HG02571 (cell line): ENCODE measurements at regions not wholly inside any gene's neighbourhood (a gene's known extent, or its start where the extent isn't known, plus 50 kb on each side); places are given as distances from the start of the nearest gene placed in this dataset.

ENCODE experiments used
- ATAC-seq: cut with Tn5 transposase; IDR thresholded peaks from one replicate; pipeline ENCODE4 v1.9.1; 2021; ENCODE audit warnings: mild to moderate bottlenecking, moderate library complexity; ENCODE audit not compliant: unreplicated experiment

DNA sequence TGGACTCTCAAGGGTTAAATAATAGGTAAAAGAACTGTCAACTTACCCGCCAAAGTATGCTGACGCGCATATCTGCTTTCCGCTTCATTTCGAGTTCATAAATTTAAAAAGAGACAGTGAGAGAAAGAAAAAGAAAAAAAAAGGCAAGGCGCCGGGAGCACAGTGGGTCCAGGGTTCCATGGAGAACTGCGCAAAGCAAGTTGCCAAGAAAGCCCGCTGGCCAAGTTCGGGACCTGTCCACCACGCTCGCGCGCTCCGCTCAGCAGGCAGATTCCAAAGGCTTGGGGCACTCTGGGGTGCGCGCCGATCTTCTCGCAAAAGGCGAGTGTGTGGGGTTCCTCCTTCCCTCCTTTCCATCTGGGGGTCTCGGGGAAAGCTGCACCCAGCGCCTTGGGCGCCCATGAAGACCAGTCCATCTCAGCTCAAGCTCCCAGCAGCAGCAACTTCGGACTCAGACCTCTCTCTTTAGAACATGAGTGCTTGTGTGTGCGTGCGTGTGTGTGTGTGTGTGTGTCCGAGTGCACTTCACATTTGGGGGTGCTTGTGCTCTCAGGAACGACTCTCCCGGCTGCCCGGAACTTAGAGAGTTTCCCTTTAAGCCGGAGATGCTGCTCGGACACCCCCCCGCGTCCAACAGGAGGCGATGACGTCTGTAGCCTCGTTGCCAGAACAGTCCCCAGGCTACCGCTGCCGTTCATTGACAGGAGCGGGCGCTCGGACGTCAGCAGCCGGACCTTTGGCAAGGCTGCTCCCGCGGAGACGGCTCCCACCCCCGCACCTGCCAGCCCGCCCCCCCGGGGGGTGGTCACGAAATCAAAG is 180.0 kb downstream of the TBXT start:
- ATAC-seq = no peak

DNA sequence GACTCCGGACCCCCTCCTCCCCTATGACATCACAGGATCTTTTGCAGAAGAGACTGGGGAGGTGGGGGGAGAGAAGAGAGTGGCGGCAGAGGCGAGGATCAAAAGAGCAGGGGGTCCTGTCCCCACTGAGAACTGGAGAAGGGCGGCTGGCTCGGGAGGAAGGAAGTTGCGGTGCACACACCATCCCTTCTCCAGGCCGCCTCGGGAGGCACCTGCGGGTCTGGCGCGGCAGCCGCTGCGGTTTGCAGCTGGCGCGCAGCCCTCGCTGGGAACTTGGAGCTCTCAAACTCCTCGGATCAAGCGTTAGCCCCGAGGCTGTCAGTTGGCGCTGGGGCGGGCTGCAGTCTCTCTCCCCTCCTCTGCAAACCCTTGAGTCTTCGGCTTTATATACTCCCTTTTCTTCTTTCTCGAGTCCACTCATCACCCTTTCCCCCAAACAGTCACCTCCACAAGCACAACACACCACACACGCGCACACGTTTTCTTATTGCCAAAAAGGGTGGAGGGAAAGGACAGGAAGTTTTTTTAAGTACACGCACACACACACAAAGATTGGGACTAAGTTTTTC is 180.7 kb downstream of the TBXT start:
- no peak for ATAC-seq

- ATAC-seq = no peak
Measured at GRCh38 chr6:165986311-165986913, 181.2 kb downstream of the TBXT start.

DNA sequence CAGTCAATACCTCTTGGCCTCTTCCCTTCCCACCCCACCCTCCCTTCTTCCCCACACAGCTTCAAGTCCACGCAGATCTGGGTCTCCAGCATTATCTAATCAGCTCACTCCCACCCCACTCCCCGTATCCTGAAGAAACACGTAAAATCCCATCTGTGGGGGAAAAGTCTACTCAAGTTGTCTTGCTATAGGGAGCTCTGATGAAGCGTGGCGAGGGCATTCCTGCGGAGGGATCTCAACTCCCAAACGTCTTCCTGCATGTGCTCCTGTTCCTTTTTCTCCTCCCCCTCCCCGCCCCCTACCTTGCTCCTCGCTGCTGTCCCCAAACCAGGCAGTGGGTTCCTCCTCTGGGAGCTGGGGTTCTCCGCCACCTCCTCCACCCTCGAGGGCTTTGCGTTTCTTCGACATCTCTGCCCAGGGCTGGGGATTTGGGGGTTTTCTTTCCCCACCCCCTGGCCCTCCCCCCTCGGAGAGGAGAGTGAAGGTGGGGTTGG is 181.8 kb downstream of the TBXT start:
- ATAC-seq = no peak

DNA sequence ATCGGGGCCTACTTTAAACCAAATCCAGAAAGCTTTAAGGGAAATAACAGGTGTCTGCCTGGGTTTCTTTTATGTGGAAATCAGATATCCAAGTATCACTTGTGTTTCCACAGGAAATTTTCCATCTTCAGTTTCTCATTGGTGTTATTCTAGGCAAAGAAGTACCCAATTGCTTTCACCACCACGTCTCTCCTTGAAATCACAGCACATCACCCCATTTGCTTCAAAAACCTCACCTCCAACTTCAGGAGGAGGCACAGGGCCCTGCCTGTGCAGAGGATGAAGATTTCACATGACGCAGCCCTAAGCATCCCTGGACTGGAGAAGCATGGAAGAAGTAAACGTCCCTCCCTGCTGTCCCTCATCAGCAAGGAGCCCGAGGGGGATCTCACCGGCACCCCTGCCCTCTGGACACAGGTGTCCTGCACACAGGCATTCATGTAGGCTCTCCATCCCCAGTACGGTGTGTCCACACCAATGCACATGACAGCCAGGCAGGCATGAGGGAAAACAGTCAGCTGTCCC is 182.3 kb downstream of the TBXT start:
- ATAC-seq = no peak

DNA sequence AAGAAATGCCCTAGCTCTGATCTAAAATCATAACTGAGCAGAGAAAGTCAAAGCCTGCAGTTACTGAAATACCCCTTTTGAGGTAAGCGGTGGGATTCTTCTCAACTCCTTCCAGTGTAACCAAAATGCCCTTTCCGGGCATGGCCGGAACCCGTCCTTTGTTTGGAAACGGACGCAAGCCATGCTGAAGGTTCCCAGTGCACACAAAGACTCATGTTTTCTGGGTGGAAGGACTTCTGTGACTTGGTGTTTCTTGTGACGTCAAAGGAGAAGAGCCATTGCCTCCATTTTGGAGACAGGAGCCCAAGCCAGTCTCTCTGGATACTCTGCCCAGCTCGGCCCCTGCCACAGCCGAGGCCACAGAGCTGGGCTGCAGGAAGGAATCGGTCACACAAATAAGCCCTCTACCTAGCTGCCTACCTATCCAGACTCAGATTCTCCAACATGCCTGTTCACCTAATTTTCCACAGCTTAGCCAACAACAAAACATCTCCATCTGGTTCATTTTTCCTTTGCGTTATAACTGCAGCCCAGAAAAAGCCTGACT is 182.8 kb downstream of the TBXT start:
- no peak for ATAC-seq

GRCh38 chr6:165983112-165984072 is 184.3 kb downstream of the TBXT start:
- ATAC-seq = no peak

DNA sequence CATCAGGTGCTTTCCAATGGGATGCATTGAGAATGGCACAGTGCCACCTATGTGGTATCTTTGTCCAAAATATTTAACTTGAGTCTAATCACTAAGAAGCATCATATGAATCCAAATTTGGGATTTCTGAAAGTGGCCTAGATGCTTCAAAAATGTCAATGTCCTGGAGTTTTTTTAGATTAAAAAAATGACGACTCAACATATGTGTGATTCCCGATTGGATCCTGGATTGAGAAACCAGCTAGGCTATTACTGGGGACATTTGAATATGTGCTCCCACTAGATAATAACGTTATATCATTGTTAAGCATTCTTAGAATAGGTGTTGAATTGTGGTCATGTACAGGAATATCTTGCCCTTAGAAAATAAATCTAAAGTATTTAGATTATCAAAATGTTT is 189.2 kb downstream of the TBXT start:
- ATAC-seq = no peak

GRCh38 chr6:165976684-165977083 is 191.0 kb downstream of the TBXT start:
- no peak for ATAC-seq

- no peak for ATAC-seq
Measured at GRCh38 chr6:165974817-165975216, 192.8 kb downstream of the TBXT start.

DNA sequence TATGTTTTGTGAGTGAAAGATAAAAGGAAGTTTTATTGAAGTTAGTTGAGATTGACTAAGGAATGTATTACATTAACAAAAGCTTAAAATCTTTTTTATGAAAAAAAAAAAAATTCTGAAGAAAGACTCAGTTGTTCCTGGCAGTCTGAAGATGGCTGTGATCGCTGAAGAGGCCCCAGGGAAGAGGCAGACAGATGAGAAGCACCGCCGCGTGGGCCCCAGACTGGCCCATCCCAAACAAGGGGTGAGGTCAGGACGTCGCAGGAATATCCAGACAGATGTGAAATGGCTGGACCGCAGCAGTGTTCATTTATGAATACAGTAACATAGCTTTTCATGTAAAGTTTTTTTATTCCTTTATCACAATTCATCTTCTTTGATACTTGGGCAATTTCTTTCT is 194.2 kb downstream of the TBXT start:
- no peak for ATAC-seq

GRCh38 chr6:165972139-165972802 is 195.4 kb downstream of the TBXT start:
- no peak for ATAC-seq

- no peak for ATAC-seq
Measured at GRCh38 chr6:165971202-165971601, 196.4 kb downstream of the TBXT start.

GRCh38 chr6:165970001-165970400 is 197.7 kb downstream of the TBXT start:
- ATAC-seq = no peak

DNA sequence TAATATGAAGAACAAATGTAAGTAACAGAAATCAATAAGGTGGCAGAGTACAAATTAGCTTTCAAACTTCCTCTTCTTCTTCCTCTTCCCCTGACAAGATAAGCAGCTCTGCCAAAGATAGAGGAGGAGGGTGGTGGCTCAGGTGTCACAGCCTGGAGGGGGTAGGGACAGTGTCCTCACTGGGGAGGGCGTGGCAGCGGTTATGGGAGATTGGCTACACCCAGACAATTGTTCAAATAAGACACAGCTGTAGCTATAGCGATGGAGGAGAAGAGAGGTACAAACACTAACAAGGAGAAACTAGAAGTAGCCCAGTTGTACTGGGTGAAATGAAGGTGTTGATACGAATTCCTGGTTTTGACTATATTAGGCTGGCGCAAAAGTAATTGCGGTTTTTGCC is 198.5 kb downstream of the TBXT start:
- ATAC-seq = no peak

DNA sequence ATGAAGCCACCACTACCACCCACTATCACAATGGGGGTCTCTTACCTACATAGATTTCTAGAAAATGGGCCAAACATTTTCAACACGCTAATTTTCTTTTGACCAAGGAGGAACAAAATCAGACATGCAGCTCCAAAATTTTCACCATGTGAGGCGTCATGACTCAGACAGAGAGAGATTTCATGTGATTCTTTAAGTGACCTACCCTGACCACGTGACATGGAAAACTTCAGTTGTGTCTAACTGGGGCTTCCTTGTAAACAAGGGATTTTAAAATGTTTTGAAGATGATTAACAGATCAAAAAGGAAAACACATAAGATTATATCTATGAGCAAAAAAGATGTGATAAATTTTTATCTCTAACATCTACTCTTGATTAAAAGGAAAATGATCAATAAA is 199.2 kb downstream of the TBXT start:
- no peak for ATAC-seq

- no peak for ATAC-seq
Measured at GRCh38 chr6:165967810-165968407, 199.7 kb downstream of the TBXT start.

DNA sequence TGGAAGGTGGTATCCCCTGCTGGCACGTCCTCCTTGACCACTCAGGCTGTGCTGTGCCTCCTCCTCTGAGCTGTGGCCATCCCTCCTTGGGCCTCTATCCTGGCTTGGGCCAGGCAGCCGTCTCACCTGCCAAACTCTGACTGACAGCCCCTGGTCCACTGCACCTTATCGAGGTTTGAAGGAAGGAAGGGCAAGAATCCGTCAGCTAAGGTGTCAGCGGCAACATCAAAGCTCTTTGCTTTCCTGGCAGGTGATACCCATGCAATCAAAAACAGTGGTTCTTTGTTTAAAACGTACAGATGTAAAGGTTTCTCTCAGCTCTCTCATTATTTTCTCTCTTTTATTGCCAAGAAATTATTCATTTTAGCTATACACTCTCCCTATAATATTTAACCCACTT is 203.9 kb downstream of the TBXT start:
- ATAC-seq = no peak

DNA sequence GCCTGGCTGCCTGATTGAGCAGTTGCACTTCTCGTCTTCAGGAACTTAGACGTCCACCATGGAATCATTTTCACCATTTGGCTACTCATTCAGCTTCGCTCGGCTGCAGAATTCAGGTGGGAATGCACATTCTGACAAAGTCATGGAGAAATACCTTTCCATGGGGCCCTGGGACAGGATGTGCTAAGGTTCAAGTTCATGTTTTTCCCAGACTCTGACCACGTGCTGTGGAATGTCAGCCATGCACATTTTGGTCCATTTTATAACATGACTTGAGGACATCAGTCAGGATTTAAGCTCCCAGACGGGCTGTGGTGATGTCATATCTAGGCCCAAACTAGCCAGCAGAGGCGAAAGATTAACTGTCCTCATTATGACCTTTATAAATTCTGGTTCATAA is 205.3 kb downstream of the TBXT start:
- no peak for ATAC-seq

GRCh38 chr6:165961233-165961632 is 206.4 kb downstream of the TBXT start:
- no peak for ATAC-seq
